NCI-H1105 treated with DMSO at 0.1 percent for 48 hours (cell line): ENCODE measurements at regions not wholly inside any gene's neighbourhood (a gene's known extent, or its start where the extent isn't known, plus 50 kb on each side); places are given as distances from the start of the nearest gene placed in this dataset.
A peak's percentile ranks its signal among the peaks of the same experiment; 100 is the strongest.

ENCODE experiments used
- DNase-seq: peaks from one replicate; lab custom pipeline; 2025; lab: John Stamatoyannopoulos, UW

- no peak for DNase-seq
Observed at GRCh38 chr4:134024251-134024650, 177.3 kb downstream of the PABPC4L start.

GRCh38 chr4:134019657-134020056, 181.9 kb downstream of the PABPC4L start:
- DNase-seq: no peak

GRCh38 chr4:134018846-134019245, 182.7 kb downstream of the PABPC4L start:
- no peak for DNase-seq

- DNase-seq: no peak
Observed at GRCh38 chr4:134001057-134001456, 200.5 kb downstream of the PABPC4L start.

GRCh38 chr4:133997436-133997835, 204.2 kb downstream of the PABPC4L start:
- DNase-seq: no peak

GRCh38 chr4:133996431-133997121, 205.0 kb downstream of the PABPC4L start:
- no peak for DNase-seq

- DNase-seq: no peak
Observed at GRCh38 chr4:133995243-133995960, 206.2 kb downstream of the PABPC4L start.

- no peak for DNase-seq
Observed at GRCh38 chr4:133982533-133983224, 218.9 kb downstream of the PABPC4L start.

GRCh38 chr4:133981327-133981726, 220.3 kb downstream of the PABPC4L start:
- no peak for DNase-seq

- DNase-seq: no peak
Observed at GRCh38 chr4:133972586-133972985, 229.0 kb downstream of the PABPC4L start.

- peak; percentile 59 for DNase-seq
Observed at GRCh38 chr4:133969202-133969848, 232.3 kb downstream of the PABPC4L start.

- no peak for DNase-seq
Observed at GRCh38 chr4:133968174-133968573, 233.4 kb downstream of the PABPC4L start.

- DNase-seq: no peak
Observed at GRCh38 chr4:133960975-133961374, 240.6 kb downstream of the PABPC4L start.

- DNase-seq: no peak
Observed at GRCh38 chr4:133943081-133943480, 258.5 kb downstream of the PABPC4L start.

GRCh38 chr4:133938061-133938460, 263.5 kb downstream of the PABPC4L start:
- DNase-seq: no peak

GRCh38 chr4:133929531-133930239, 271.9 kb downstream of the PABPC4L start:
- DNase-seq: no peak

- DNase-seq: no peak
Observed at GRCh38 chr4:133921280-133922195, 280.1 kb downstream of the PABPC4L start.

- no peak for DNase-seq
Observed at GRCh38 chr4:133920236-133920635, 281.4 kb downstream of the PABPC4L start.

- no peak for DNase-seq
Observed at GRCh38 chr4:133910165-133910564, 291.4 kb downstream of the PABPC4L start.

GRCh38 chr4:133903029-133903428, 298.6 kb downstream of the PABPC4L start:
- DNase-seq: no peak

- DNase-seq: no peak
Observed at GRCh38 chr4:133891011-133891410, 310.6 kb downstream of the PABPC4L start.
